MCF 10A (cell line): ENCODE measurements at regions not wholly inside any gene's neighbourhood (a gene's known extent, or its start where the extent isn't known, plus 50 kb on each side); places are given as distances from the start of the nearest gene placed in this dataset.

ENCODE experiments used
- BruUV-seq: library from RNA; stranded (reverse); fragments of 400-500 nt; replicated peaks from 2 replicates; lab custom pipeline; 2021; lab: Mats Ljungman, UMichigan
- CTCF ChIA-PET: fragments of 300-600 bp; sonication (Branson Sonifier 250); formaldehyde crosslinking; extraction: SDS; loops from one replicate; lab custom pipeline; 2021; ENCODE audit warnings: antibody characterized with exemption, inconsistent platforms; lab: Yijun Ruan, JAX
- POLR2A ChIA-PET: fragments of 300-600, 350-650 bp; sonication (Branson Sonifier 250); formaldehyde crosslinking; extraction: SDS; loops from one replicate; lab custom pipeline; 2020; ENCODE audit warnings: antibody characterized with exemption, inconsistent platforms; lab: Yijun Ruan, JAX
- DNase-seq: peaks from one replicate; pipeline ENCODE4 v3.0.0-alpha.2; 2018; ENCODE audit not compliant: unreplicated experiment
- H3K27ac Mint-ChIP-seq: one replicate; pipeline ENCODE4 v1.8.0; 2022; ENCODE audit warnings: mild to moderate bottlenecking, low read depth, mixed read lengths; ENCODE audit not compliant: unreplicated experiment
- H3K27me3 Mint-ChIP-seq: one replicate; pipeline ENCODE4 v1.8.0; 2022; ENCODE audit warnings: mixed read lengths; ENCODE audit not compliant: insufficient read depth, unreplicated experiment
- H3K36me3 Mint-ChIP-seq: one replicate; pipeline ENCODE4 v1.8.0; 2022; ENCODE audit warnings: mild to moderate bottlenecking, moderate library complexity, mixed read lengths; ENCODE audit not compliant: insufficient read depth, unreplicated experiment
- H3K4me1 Mint-ChIP-seq: one replicate; pipeline ENCODE4 v1.8.0; 2022; ENCODE audit warnings: mixed read lengths; ENCODE audit not compliant: insufficient read depth, unreplicated experiment
- H3K4me3 Mint-ChIP-seq: one replicate; pipeline ENCODE4 v1.8.0; 2022; ENCODE audit warnings: mild to moderate bottlenecking, moderate library complexity, mixed read lengths; ENCODE audit not compliant: unreplicated experiment
- H3K9me3 Mint-ChIP-seq: one replicate; pipeline ENCODE4 v1.8.0; 2022; ENCODE audit warnings: mixed read lengths; ENCODE audit not compliant: unreplicated experiment
- CTCF ChIP-seq: fragments of 200-600 bp; IDR thresholded peaks from one replicate; pipeline ENCODE4 v1.8.0; 2022; ENCODE audit warnings: antibody characterized with exemption, mild to moderate bottlenecking; ENCODE audit not compliant: unreplicated experiment
- intact Hi-C: fragments of 100-400 bp; cut with micrococcal nuclease; formaldehyde crosslinking; loops from 2 replicates; pipeline ENCODE4 v1.14.1; 2022

GRCh38 chr2:153394686-153395085 is 83.9 kb downstream of the RPRM start:
- no peaks in the 10 kb centered on the region for H3K36me3 Mint-ChIP-seq
- H3K4me3 Mint-ChIP-seq: no peak overlapping the region
- no TSS peak for BruUV-seq
- POLR2A ChIA-PET: no interaction called here
- CTCF ChIA-PET: no interaction called here
- no peaks in the 10 kb centered on the region for H3K27me3 Mint-ChIP-seq
- H3K9me3 Mint-ChIP-seq: no peaks in the 10 kb centered on the region
- intact Hi-C loops: no loop called here
- no peak for DNase-seq
- H3K27ac Mint-ChIP-seq: no peak overlapping the region
- no peaks in the 10 kb centered on the region for H3K4me1 Mint-ChIP-seq
- no peak for TF ChIP-seq CTCF

- Mint-ChIP-seq H3K4me1 (no peaks in the 10 kb centered on the region), H3K27ac (no peak overlapping the region), H3K4me3 (no peak overlapping the region), H3K9me3 (no peaks in the 10 kb centered on the region), H3K27me3 (no peaks in the 10 kb centered on the region), H3K36me3 (no peaks in the 10 kb centered on the region)
- ChIA-PET CTCF (no interaction called here), POLR2A (no interaction called here)
- no TSS peak for BruUV-seq
- no peak for DNase-seq
- intact Hi-C loops: no loop called here
- TF ChIP-seq CTCF: no peak
Observed at GRCh38 chr2:153394247-153394646, 84.3 kb downstream of the RPRM start.

- H3K27me3 Mint-ChIP-seq: no peaks in the 10 kb centered on the region
- no peak overlapping the region for H3K4me3 Mint-ChIP-seq
- H3K4me1 Mint-ChIP-seq: no peaks in the 10 kb centered on the region
- no peak overlapping the region for H3K27ac Mint-ChIP-seq
- H3K9me3 Mint-ChIP-seq: no peaks in the 10 kb centered on the region
- intact Hi-C loops: no loop called here
- CTCF ChIA-PET: interaction anchor here (0.6 to 0.7 kb wide), 2 partner anchors 8 to 245 kb away, joined by 3 read pairs; no protein-coding TSS in a partner anchor
- BruUV-seq: no TSS peak
- DNase-seq: no peak
- H3K36me3 Mint-ChIP-seq: no peaks in the 10 kb centered on the region
- no peak for TF ChIP-seq CTCF
- POLR2A ChIA-PET: no interaction called here
Observed at GRCh38 chr2:153393518-153393917, 85.0 kb downstream of the RPRM start.

GRCh38 chr2:153391131-153391530 is 87.4 kb downstream of the RPRM start:
- peaks cover 9% of the 10 kb centered on the region for H3K4me1 Mint-ChIP-seq
- no peaks in the 10 kb centered on the region for H3K36me3 Mint-ChIP-seq
- ChIA-PET POLR2A (no interaction called here), CTCF (no interaction called here)
- intact Hi-C loops: no loop called here
- H3K4me3 Mint-ChIP-seq: no peak overlapping the region
- no peak overlapping the region for H3K27ac Mint-ChIP-seq
- no peaks in the 10 kb centered on the region for H3K9me3 Mint-ChIP-seq
- TF ChIP-seq CTCF: no peak
- no peaks in the 10 kb centered on the region for H3K27me3 Mint-ChIP-seq
- BruUV-seq: no TSS peak
- no peak for DNase-seq
